ENCODE measurements at regions not wholly inside any gene's neighbourhood (a gene's known extent, or its start where the extent isn't known, plus 50 kb on each side); places are given as distances from the start of the nearest gene placed in this dataset.

GRCh38 chr12:67202678-67203012 is 66.5 kb upstream of the CAND1 start:
- TF ChIP-seq CTCF (IDR thresholded peaks at IDR 0.05) (no peak), POLR2AphosphoS5 (IDR thresholded peaks at IDR 0.05; ENCODE audit: low read depth, low read length) (no peak), REST (IDR thresholded peaks at IDR 0.05; ENCODE audit: insufficient read depth in 1 of 2, low read depth in 2 of 2, low read length in 1 of 2) (no peak)

Measured in Panc1 (cell line).